ENCODE measurements at regions not wholly inside any gene's neighbourhood (a gene's known extent, or its start where the extent isn't known, plus 50 kb on each side); places are given as distances from the start of the nearest gene placed in this dataset.
A peak's percentile ranks its signal among the peaks of the same experiment; 100 is the strongest.

- intact Hi-C loops (cut with DNase I), result no loop called here
- H3K36me3 ChIP-seq, result no peaks in the 10 kb centered on the region
- no peak for DNase-seq
- H3K27me3 ChIP-seq, result no peaks in the 10 kb centered on the region
- H3K9me3 ChIP-seq, result no peaks in the 10 kb centered on the region
- H3K27ac ChIP-seq, result no peak overlapping the region
- H3K4me3 ChIP-seq, result no peak overlapping the region
- H3K4me1 ChIP-seq, result peaks cover 0 to 12% (median 1%) of the 10 kb centered on the region in 3 donors
- WGBS, 2 donors, result 80 to 91% methylated on average over 5 of the region's 5 CpGs
- TF ChIP-seq, protein P1, sequence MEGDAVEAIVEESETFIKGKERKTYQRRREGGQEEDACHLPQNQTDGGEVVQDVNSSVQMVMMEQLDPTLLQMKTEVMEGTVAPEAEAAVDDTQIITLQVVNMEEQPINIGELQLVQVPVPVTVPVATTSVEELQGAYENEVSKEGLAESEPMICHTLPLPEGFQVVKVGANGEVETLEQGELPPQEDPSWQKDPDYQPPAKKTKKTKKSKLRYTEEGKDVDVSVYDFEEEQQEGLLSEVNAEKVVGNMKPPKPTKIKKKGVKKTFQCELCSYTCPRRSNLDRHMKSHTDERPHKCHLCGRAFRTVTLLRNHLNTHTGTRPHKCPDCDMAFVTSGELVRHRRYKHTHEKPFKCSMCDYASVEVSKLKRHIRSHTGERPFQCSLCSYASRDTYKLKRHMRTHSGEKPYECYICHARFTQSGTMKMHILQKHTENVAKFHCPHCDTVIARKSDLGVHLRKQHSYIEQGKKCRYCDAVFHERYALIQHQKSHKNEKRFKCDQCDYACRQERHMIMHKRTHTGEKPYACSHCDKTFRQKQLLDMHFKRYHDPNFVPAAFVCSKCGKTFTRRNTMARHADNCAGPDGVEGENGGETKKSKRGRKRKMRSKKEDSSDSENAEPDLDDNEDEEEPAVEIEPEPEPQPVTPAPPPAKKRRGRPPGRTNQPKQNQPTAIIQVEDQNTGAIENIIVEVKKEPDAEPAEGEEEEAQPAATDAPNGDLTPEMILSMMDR (IDR thresholded peaks at IDR 0.05), result no peak
- TF ChIP-seq POLR2A (IDR thresholded peaks at IDR 0.05), result no peak
Measured at GRCh38 chr2:204255071-204255470, 290.2 kb upstream of the PARD3B start.

GRCh38 chr2:204255526-204255925, 289.7 kb upstream of the PARD3B start:
- H3K27me3 ChIP-seq, result no peaks in the 10 kb centered on the region
- H3K36me3 ChIP-seq, result no peaks in the 10 kb centered on the region
- no peak for TF ChIP-seq POLR2A (IDR thresholded peaks at IDR 0.05)
- TF ChIP-seq, protein P1 (IDR thresholded peaks at IDR 0.05), result no peak
- 44 to 64% methylated on average over 2 of the region's 2 CpGs for WGBS, 2 donors
- intact Hi-C loops (cut with DNase I), result no loop called here
- no peak overlapping the region for H3K27ac ChIP-seq
- H3K9me3 ChIP-seq, result no peaks in the 10 kb centered on the region
- no peak for DNase-seq
- no peak overlapping the region for H3K4me3 ChIP-seq
- H3K4me1 ChIP-seq, result peaks cover 0 to 17% (median 6%) of the 10 kb centered on the region in 3 donors

GRCh38 chr2:204257781-204258180, 287.5 kb upstream of the PARD3B start:
- no peaks in the 10 kb centered on the region for H3K27me3 ChIP-seq
- WGBS, 2 donors, result 93 to 94% methylated on average over 5 of the region's 5 CpGs
- H3K4me1 ChIP-seq, result peaks cover 0 to 24% (median 6%) of the 10 kb centered on the region in 3 donors
- no peaks in the 10 kb centered on the region for H3K9me3 ChIP-seq
- no peak overlapping the region for H3K27ac ChIP-seq
- no peak for DNase-seq
- no peaks in the 10 kb centered on the region for H3K36me3 ChIP-seq
- no peak overlapping the region for H3K4me3 ChIP-seq
- intact Hi-C loops (cut with DNase I), result no loop called here
- no peak for TF ChIP-seq POLR2A (IDR thresholded peaks at IDR 0.05)
- TF ChIP-seq, protein P1 (IDR thresholded peaks at IDR 0.05), result no peak

DNA sequence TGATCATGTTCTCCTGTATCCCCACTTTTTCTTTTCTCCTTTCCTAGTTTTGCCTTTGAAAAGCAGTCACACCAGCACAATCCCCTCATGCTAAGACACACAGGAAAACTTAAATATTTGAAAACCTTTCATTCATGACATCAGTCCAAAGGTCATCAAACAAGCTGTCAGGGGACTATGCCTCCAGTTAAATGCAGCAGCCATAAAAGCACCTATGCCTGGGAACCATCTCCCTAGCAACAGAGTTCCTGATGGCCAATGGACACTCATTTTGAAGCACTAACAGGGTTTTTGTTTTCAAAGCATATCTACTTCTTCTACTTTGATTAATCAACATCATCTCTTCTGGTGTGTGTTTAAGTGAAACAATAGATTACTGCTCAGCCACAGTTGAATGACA, 286.4 kb upstream of the PARD3B start:
- Histone ChIP-seq H3K4me3 (no peak overlapping the region), H3K4me1 (peaks cover 0 to 24% (median 6%) of the 10 kb centered on the region in 3 donors), H3K27me3 (no peaks in the 10 kb centered on the region), H3K9me3 (no peaks in the 10 kb centered on the region), H3K36me3 (no peaks in the 10 kb centered on the region), H3K27ac (no peak overlapping the region)
- no peak for TF ChIP-seq POLR2A (IDR thresholded peaks at IDR 0.05)
- TF ChIP-seq, protein P1 (IDR thresholded peaks at IDR 0.05), result no peak
- intact Hi-C loops (cut with DNase I), result no loop called here
- DNase-seq, result no peak

DNA sequence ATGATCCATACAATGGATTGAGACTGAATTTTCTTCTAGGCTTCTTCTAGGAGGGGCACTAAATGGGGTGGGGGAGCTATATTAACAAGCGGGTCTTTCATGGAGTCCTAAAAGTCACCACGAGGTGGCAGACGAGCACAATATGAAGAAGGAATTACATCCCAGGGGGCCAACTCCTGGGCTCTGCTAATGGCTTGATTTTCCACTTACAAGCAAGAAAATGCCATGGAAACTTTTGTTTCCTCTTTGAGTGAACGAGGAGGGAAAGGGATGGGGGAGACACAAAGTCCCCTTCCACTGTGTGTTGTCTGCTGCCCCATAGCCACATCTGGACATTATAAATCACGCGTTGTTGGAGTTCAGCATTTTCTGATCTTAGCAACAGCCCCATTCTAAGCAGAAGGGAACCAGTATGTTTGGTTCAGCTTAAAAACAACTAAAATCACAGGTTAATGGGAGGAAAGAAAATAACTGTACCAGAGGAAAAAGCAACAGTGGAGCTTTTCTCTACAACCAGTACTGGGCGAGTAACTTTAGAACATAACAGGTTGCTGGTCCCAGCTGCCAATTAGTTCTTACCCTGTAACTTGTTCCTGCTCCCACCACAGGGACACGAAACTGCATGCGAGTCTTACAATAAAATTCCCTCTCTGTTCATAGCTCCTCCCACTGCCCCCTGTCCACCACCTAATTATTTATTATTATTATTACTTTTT, 285.0 kb upstream of the PARD3B start:
- peaks cover 0 to 24% (median 6%) of the 10 kb centered on the region in 3 donors for H3K4me1 ChIP-seq
- H3K9me3 ChIP-seq, result no peaks in the 10 kb centered on the region
- no peak overlapping the region for H3K4me3 ChIP-seq
- intact Hi-C loops (cut with DNase I), result no loop called here
- no peak for DNase-seq
- TF ChIP-seq, protein P1 (IDR thresholded peaks at IDR 0.05), result peak; percentile 43 to 75 (median 68)
- no peak for TF ChIP-seq POLR2A (IDR thresholded peaks at IDR 0.05)
- 44 to 48% methylated on average over 9 of the region's 9 CpGs for WGBS, 2 donors
- H3K36me3 ChIP-seq, result no peaks in the 10 kb centered on the region
- H3K27ac ChIP-seq, result no peak overlapping the region
- no peaks in the 10 kb centered on the region for H3K27me3 ChIP-seq
